GM23338 (cell line): ENCODE measurements at regions not wholly inside any gene's neighbourhood (a gene's known extent, or its start where the extent isn't known, plus 50 kb on each side); places are given as distances from the start of the nearest gene placed in this dataset.

Experiments used
- CREB1 ChIP-seq: fragments of 250-450 bp; sonication (Bioruptor Pico); IDR thresholded peaks from 2 replicates; pipeline ENCODE4 v1.5.0; 2020; ENCODE audit warnings: low read depth, mild to moderate bottlenecking, moderate library complexity
- CTCF ChIP-seq, 2 experiments: fragments of 200-600 bp in 1 of 2; sonication (generic) in 1 of 2; conservative IDR thresholded peaks; 2 replicates each; pipeline versions ENCODE4 v1.5.1 to v1.6.1; 2016 to 2017; ENCODE audit warnings: antibody characterized with exemption in 2 of 2, low read depth in 2 of 2, mild to moderate bottlenecking in 2 of 2, moderate library complexity in 1 of 2
- ETS1 ChIP-seq: IDR thresholded peaks from 2 replicates; pipeline ENCODE4 v1.6.1; 2016; ENCODE audit warnings: antibody characterized with exemption
- EZH2 ChIP-seq: fragments of 200-600 bp; sonication (generic); IDR thresholded peaks from one replicate; pipeline ENCODE4 v1.8.0; 2017; ENCODE audit warnings: antibody characterized with exemption, mild to moderate bottlenecking, low read depth; ENCODE audit not compliant: unreplicated experiment
- EZH2phosphoT487 ChIP-seq: fragments of 200-600 bp; sonication (generic); IDR thresholded peaks from one replicate; pipeline ENCODE4 v1.8.1; 2018; ENCODE audit warnings: antibody characterized with exemption; ENCODE audit not compliant: unreplicated experiment
- JUNB ChIP-seq: IDR thresholded peaks from one replicate; pipeline ENCODE4 v1.6.1; 2016; ENCODE audit warnings: antibody characterized with exemption; ENCODE audit not compliant: unreplicated experiment
- POLR2AphosphoS5 ChIP-seq: IDR thresholded peaks from 2 replicates; pipeline ENCODE4 v1.6.1; 2016; ENCODE audit warnings: antibody characterized with exemption, low read depth
- TF ChIP-seq, protein P1 (sequence below): IDR thresholded peaks from one replicate; pipeline ENCODE4 v1.6.1; 2018; ENCODE audit warnings: antibody characterized with exemption; ENCODE audit not compliant: unreplicated experiment
- TF ChIP-seq, protein P2 (sequence below): fragments of 250-450 bp; sonication (Bioruptor Pico); IDR thresholded peaks from 2 replicates; pipeline ENCODE4 v1.5.0; 2020; ENCODE audit warnings: mild to moderate bottlenecking, moderate library complexity

- TF ChIP-seq EZH2 (no peak), CTCF (conservative IDR thresholded peaks at IDR 0.05; ENCODE audit: low read depth in 2 of 2) (no peak), POLR2AphosphoS5 (no peak), CREB1 (no peak), EZH2phosphoT487 (no peak), ETS1 (no peak), JUNB (no peak)
- TF ChIP-seq, protein P1, sequence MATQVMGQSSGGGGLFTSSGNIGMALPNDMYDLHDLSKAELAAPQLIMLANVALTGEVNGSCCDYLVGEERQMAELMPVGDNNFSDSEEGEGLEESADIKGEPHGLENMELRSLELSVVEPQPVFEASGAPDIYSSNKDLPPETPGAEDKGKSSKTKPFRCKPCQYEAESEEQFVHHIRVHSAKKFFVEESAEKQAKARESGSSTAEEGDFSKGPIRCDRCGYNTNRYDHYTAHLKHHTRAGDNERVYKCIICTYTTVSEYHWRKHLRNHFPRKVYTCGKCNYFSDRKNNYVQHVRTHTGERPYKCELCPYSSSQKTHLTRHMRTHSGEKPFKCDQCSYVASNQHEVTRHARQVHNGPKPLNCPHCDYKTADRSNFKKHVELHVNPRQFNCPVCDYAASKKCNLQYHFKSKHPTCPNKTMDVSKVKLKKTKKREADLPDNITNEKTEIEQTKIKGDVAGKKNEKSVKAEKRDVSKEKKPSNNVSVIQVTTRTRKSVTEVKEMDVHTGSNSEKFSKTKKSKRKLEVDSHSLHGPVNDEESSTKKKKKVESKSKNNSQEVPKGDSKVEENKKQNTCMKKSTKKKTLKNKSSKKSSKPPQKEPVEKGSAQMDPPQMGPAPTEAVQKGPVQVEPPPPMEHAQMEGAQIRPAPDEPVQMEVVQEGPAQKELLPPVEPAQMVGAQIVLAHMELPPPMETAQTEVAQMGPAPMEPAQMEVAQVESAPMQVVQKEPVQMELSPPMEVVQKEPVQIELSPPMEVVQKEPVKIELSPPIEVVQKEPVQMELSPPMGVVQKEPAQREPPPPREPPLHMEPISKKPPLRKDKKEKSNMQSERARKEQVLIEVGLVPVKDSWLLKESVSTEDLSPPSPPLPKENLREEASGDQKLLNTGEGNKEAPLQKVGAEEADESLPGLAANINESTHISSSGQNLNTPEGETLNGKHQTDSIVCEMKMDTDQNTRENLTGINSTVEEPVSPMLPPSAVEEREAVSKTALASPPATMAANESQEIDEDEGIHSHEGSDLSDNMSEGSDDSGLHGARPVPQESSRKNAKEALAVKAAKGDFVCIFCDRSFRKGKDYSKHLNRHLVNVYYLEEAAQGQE = no peak
- TF ChIP-seq, protein P2, sequence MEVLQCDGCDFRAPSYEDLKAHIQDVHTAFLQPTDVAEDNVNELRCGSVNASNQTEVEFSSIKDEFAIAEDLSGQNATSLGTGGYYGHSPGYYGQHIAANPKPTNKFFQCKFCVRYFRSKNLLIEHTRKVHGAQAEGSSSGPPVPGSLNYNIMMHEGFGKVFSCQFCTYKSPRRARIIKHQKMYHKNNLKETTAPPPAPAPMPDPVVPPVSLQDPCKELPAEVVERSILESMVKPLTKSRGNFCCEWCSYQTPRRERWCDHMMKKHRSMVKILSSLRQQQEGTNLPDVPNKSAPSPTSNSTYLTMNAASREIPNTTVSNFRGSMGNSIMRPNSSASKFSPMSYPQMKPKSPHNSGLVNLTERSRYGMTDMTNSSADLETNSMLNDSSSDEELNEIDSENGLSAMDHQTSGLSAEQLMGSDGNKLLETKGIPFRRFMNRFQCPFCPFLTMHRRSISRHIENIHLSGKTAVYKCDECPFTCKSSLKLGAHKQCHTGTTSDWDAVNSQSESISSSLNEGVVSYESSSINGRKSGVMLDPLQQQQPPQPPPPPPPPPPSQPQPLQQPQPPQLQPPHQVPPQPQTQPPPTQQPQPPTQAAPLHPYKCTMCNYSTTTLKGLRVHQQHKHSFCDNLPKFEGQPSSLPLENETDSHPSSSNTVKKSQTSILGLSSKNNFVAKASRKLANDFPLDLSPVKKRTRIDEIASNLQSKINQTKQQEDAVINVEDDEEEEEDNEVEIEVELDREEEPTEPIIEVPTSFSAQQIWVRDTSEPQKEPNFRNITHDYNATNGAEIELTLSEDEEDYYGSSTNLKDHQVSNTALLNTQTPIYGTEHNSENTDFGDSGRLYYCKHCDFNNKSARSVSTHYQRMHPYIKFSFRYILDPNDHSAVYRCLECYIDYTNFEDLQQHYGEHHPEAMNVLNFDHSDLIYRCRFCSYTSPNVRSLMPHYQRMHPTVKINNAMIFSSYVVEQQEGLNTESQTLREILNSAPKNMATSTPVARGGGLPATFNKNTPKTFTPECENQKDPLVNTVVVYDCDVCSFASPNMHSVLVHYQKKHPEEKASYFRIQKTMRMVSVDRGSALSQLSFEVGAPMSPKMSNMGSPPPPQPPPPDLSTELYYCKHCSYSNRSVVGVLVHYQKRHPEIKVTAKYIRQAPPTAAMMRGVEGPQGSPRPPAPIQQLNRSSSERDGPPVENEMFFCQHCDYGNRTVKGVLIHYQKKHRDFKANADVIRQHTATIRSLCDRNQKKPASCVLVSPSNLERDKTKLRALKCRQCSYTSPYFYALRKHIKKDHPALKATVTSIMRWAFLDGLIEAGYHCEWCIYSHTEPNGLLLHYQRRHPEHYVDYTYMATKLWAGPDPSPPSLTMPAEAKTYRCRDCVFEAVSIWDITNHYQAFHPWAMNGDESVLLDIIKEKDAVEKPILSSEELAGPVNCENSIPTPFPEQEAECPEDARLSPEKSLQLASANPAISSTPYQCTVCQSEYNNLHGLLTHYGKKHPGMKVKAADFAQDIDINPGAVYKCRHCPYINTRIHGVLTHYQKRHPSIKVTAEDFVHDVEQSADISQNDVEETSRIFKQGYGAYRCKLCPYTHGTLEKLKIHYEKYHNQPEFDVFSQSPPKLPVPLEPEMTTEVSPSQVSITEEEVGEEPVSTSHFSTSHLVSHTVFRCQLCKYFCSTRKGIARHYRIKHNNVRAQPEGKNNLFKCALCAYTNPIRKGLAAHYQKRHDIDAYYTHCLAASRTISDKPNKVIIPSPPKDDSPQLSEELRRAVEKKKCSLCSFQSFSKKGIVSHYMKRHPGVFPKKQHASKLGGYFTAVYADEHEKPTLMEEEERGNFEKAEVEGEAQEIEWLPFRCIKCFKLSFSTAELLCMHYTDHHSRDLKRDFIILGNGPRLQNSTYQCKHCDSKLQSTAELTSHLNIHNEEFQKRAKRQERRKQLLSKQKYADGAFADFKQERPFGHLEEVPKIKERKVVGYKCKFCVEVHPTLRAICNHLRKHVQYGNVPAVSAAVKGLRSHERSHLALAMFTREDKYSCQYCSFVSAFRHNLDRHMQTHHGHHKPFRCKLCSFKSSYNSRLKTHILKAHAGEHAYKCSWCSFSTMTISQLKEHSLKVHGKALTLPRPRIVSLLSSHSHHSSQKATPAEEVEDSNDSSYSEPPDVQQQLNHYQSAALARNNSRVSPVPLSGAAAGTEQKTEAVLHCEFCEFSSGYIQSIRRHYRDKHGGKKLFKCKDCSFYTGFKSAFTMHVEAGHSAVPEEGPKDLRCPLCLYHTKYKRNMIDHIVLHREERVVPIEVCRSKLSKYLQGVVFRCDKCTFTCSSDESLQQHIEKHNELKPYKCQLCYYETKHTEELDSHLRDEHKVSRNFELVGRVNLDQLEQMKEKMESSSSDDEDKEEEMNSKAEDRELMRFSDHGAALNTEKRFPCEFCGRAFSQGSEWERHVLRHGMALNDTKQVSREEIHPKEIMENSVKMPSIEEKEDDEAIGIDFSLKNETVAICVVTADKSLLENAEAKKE (CRISPR knock-in tag) = no peak
Measured at GRCh38 chrX:40494005-40494404, 86.8 kb upstream of the ATP6AP2 start.
